HCEC 1CT (cell line): ENCODE measurements at regions not wholly inside any gene's neighbourhood (a gene's known extent, or its start where the extent isn't known, plus 50 kb on each side); places are given as distances from the start of the nearest gene placed in this dataset.

Experiments
- DNase-seq: peaks from one replicate; pipeline ENCODE4 v3.0.0-alpha.2; 2017

DNA sequence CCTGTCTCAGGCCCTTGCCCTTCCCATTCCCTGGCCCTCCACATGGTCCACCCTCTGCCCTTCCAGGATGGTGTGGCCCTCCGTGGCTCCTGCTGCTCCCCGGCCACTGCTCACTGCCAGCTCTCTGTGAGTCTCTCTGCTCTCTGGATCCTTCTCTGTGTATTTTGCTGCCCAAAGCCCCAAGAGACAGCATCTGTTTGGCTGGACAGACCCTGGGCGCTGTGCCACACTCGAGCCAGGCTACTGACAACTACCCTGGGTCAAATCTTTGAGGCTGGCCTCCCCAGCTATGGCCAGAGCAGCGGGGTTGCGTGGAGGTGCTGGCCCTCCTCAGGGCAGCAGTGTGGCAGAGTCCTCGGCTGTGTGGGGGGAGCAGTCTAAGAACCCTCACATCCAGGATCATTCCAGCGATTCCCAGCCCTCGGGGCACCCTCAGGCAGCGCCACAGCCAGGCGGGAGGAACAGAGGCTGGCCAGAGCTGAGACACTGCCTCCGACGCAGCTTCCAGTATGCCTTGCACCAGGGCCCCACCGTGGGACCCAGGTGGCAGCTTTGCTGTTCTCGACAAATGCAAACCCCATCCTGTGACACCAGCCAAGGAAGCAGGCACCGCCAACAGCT is 139.4 kb upstream of the GLI2 start:
- DNase-seq, result no peak

DNA sequence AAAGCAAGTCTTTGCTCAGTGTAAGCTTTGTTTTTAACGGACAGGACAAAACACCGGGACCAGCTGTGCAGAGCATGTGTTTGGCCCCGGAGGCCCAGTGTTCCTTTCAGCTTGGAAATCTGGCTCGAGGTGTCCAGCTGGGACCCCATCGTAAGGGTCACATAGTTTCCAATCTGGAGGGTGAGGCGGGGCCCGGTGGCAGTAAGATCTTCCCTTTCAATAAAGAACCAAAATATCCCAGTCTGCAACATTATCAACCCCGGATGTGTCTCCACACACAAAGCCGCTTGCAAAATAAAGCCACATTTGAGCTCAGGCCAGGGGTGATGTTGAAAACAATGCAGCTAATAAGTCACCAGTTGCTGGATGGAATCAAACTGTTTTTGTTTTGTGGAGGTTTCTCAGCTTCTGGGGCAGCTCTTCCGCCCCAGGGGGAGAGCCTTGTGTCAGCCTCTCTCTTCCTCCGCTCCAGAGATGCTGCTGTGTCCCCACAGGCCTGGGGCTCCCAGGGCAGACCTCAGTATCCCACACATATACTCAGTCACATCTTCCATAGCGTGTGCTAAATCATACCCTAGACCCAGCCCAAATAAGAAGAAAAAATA is 138.6 kb upstream of the GLI2 start:
- DNase-seq, result peak; percentile 47

DNA sequence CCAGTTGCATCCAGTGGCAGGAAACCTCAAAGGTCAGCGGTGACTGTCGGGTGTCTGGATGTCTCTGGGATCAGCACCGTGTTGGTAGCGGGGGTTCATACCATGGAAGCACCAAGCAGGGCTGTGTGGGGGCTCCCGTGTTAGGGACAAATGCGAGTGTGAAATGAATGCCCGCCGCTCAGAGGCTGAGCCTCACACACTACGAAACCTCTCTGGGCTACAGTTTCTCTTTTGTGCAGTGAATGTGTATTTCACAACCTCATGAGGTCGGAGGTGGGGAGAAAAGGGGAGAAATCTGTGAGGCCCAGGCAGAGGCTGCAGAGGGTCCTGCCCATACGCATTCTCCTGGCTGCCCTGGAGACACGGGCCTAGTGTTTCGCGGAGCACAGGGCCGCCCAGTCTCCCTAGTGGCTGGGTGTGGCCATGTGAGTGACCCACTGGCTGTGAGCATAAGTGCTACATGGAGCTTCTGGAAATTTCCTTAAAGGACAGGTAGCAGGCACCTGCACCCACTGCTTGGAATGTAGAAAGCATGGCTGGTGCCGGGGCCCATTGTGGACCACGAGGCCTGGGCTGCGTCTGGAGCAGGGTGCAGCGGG is 138.0 kb upstream of the GLI2 start:
- DNase-seq, result no peak

DNA sequence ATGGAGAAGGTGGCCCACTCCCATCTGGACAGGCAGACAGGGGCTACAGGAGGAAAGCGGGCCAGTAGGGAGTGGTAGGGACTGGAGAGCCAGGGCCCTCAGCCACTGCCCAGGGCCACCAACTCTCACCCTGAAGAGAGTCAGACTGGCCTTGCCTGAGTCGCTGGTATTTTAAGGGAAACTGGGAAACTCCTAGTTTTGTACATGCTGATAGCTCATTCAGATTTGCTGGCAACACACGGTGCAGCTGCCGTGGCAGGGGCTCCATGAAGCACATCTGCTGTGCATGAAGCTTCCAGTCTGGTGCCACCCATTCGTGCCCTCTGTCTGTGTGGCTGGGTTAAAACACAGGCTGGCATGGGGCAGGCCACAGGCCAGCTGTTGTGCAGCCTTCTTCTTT is 137.3 kb upstream of the GLI2 start:
- DNase-seq, result no peak

DNA sequence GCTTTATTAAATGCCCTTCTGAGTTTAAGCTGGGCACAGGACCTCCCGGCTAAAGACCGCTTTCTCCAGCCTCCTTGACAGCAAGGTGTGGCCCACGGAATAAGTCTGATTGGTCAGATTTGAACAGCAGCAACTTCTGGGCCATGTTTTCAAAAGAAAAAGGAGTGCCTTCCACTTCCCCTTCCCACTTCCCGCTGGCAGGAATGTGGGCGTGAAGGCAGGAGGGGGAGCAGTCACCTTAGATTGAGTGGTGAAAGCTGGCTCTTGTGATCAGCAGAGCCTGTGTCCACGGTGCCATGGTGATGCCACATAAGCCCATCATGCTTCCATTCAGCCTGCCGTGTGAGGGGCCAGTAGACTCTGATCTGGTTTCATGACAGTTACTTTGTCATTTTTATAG is 136.6 kb upstream of the GLI2 start:
- DNase-seq, result no peak

DNA sequence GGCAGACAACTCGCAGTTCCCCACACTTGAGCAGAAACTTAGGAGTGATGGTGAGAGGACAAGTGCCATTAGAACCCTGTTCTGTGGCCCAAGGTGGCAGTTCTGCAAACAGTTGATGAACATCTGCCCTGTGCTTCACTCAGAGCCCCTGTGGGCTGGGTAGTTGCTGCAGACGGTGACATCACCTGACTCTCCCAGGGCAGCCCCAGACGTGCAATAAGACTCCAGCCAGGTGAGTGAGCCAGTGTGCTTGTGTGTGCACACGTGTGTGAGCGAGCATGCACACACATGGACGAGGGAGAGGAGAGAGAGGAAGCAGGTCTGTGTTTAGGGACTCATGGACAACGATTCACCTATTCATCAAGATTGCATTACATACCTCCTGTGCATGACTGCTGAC is 136.0 kb upstream of the GLI2 start:
- no peak for DNase-seq

DNA sequence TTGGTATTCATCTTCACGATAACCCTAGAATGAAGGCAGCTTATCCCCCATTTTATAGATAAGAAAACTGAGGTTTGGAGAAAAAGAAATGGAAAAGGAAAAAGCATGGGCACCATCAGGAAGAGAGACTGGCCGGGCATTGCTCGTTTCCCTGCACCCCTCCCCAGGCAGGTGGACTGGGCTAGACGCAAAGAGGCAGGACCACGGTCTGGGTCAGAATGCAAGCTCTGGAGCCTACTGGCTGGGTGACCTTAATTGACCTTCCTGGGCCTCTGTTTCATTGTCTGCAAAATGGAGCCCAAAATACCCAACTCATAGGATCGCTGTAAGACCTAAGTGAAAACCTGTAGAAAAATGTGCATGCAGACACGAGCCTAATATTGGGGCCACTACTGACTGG is 135.3 kb upstream of the GLI2 start:
- DNase-seq, result no peak

DNA sequence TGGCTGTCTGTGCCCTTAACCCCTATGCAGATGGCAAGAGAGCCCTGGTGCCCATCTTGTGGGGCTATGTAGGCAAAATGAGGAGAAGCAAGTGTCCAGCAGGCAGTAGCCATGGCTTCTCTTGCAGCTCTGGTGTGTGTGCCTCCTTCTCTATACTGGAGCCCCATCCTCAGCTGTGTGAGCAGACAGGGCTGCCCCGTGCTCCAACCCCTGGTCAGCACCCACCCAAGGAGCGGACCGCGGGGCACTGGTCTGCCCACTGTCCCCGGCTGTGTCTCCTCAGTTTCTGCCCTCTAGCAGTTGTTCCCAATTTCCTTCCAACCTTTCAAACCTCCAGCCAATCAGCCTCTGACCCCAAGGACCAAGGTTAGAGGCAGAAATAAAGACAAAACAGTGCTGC is 134.9 kb upstream of the GLI2 start:
- no peak for DNase-seq

DNA sequence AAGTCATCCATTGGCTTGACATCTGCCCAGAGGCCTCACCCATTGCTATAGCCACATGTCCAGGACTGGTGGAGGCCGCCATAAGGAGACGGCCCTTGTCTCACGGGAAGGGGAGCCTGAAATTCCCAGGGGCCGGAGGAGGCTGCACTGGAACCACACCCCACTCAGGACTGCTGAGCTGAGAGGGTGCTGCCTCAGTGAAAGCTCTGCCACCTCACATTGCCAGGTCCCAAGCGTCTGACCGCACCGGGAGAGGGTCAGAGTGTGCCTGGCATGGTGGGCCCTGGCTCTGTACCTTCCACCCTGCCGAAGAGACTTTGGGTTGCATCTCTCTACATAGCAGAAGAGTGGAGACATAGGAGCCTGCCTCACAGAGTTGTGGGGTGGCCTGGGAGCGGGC is 134.1 kb upstream of the GLI2 start:
- DNase-seq, result no peak

DNA sequence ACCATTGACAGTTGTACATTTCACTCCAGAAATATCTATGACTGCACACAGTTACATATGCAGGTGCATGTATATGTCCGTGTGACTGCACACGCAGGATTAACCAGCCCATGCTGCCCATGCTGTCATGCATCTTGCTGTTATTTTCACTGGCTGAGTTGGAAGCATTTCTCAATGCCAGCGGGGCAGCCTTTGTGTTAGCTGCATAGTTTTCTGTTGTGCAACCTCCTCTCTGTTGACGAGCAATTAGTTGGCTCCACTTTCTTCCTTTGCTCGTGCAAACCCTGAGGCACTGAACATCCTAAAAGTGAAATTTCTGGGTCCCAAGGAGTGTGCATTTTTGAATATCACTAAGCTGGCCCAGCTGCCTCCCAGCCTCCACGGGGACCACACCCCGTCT is 133.4 kb upstream of the GLI2 start:
- no peak for DNase-seq

DNA sequence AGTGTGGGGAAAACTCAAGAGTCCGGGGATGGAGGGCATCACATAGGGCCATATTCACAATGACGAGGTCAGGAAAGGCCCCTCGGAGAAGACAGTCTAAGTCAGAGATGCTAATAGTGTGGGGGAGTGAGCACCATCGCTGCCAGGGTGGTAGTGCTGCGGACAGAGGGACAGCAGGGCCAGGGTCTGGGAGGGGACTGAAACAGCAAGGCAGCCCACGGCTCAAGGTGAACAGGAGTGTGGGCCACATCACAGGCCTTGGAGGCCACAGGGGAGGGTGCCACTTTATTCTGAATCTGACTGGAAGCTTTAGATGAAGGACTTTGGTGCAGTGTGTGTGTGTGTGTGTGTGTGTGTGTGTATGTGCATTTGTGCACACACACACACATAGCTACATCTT is 130.9 kb upstream of the GLI2 start:
- DNase-seq, result no peak

DNA sequence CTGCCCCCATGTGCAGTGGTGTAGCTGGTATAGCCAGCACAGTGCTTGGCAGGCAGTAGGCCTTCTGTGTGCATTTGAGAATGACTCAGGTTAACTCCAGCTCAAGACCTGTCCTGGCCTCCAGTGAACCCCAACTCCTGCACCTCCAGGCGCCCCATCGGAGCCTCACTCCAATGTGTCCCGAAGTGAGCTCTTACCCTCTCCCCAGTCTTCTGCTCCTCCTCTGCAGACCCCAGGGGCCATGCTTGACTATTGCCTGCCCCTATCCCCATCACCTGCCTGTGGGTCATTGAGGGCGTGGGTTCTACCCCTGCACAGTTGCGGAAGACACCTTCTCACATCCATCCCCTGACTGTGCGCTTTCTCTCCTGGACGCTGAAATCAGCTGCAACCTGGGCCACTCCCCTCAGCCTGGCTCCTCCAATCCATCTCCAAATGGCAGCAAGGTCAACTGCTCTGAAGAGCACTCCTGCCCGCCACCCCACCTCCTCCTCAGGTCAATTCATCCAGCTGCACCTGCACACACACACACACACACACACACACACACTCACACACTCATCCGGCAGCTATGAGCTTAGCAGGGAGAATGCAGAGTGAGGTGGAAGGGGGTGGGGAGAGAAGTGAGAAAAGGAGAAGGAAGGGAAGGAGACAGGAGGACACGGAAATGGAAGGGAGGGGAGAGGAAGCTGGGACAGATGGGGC is 130.3 kb upstream of the GLI2 start:
- DNase-seq, result no peak

DNA sequence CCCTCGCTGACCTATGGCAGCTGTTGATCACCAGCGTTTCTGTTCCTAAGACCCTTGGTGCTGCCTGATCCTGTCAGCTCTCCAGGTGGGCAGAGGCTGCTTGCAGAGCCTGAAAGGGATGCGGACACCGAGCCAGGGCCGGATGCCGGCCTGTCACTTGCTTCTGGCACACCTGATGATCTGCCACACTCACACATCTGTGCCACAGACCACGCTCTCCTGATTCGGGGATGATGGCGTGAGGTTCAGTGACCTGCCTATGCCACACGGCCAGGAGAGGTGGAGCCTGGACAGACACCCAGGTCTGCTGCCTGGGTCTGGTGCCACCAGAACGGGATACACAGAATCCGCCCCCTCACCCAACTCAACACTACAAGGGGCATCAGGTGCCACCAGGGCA is 129.4 kb upstream of the GLI2 start:
- DNase-seq, result no peak

DNA sequence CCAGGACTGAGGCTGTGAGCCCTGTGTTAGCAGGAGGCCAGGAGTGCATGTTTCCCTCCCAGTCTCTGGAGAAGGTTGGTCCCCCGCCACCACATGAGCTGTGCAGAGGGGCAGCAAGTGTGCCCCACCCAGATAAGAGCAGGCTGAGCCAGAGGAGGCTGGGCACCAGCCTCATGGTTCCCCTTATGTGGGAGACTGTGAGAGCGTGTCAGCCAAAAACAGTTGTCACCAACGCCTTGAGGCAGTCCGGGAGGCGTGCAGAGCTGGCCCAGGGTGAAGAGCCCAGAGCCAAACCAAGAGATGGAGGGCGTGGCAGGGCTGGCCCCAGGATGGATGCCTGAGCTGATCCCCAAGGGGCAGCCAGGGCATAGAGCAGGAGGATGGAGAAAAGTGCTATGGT is 128.7 kb upstream of the GLI2 start:
- DNase-seq, result no peak

DNA sequence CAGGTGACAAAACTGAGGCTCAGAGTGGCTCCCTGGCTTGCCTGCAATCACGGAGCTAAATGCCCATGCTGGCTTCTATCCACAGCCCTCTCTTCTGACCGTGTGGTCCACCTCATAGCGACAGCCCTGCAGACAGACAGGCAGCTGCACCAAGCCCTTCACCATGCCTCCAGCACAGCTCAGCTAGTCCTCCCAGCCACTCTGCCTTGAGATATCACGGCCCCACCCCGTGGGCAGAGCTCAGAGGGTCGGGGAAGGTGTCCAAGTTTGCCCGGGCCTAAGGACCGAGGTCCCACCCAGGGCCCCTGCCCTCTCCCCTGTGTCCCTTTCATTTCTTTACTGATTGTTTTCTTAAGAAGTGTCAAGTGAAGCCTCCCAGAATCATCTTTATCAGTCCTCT is 128.2 kb upstream of the GLI2 start:
- no peak for DNase-seq

DNA sequence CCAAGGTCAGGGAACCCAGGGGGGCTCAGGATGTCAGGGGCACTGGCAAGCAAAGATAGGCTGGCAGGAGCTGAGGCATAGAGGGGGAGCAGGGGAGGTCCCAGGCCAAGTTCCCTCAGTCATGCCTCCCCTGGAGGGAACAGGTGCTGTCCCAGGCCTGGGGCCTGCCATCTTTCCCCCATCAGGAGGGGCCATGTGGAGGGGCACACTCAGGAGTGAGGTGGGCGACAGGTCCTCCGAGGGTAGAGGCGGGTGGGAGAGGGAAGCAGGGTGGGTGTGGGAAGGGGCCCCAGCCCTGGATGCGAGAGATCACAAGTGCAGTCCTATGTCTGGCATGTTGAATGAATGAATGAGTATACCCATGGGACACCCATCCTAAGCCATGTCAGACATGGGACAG is 127.7 kb upstream of the GLI2 start:
- DNase-seq, result no peak

DNA sequence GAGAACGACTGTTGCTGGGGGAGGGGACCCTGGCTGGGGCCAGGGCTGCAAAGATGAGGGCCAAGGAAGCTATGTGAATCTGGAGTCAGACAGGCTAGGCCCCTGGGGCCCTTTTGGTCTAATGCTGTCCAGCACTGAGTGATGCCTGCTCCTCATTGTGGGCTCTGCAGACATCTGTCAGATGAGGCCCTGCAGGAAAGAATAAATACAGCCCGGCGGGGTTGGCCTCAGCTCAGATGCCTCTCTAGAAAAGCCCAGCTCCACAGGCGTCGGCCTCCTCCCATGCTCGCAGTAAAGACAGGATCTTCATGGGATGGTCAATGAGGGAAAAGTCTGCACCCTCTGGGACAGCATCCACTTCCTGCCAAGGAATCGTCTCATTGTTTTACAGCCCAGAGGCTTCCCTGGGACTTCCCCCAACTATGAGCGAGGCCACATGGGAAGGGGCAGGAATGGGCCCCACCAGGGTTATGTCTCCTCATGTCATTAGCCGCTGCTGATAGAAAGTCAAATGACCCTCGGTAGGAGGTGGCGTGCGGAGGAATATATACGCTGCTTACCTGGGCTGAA is 125.8 kb upstream of the GLI2 start:
- DNase-seq, result no peak

DNA sequence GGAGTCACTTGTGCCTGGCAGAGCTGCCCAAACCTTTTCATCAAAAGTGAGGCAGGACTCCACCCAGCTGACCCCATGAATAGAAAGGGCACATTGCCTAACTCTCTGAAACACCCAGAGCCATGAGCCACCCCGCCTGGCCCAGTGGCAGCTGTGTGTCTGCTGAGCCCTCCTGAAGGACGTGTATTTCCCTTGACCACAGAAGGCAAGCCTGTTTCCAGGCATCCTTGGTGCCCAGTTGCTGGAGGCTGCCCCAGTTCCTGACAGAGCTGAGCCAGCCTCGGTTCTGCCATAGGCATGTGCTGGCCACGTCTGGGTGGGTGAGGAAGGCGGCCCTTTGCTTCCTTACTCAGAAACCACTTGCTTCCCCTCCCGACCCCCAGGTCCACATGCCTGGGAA is 124.7 kb upstream of the GLI2 start:
- DNase-seq, result no peak

DNA sequence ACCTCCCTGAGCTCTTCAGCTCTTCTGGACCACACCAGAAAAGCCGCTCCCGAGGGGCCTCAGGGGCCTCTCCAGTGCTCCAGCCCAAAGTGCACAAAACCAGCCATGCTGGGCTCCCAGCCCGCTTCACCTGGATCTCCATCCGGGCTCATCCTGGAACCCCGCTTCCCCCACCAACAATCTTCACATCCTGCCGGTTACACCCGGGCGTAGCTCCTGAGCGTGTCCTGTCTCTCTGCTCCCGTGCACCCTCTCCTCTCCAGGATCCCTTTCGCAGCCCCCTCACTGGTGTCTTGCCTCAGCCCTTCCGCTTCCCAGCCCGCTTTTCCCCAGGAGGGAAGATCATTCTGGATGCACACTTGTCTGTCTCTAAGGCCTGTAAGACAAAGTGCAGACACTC is 123.7 kb upstream of the GLI2 start:
- no peak for DNase-seq

DNA sequence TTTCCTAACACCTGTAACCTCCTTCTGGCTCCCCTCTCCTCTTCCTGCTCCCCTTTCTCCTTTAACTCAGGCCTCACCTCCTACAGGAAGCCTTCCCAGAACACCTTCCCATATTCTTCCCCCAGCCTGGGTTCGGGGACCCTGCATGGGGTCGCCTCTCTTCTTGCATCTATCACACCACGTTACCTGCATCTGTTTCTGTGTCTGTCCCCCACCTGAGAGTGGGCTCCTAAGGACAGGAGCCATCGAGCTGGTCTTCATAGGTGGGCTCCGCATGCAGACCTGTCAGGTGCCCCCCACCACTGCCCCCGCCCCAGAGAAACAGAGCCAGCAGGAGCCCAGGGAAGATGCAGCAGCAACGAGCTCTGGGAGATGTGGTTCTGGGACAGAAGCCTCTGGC is 123.2 kb upstream of the GLI2 start:
- DNase-seq, result no peak

DNA sequence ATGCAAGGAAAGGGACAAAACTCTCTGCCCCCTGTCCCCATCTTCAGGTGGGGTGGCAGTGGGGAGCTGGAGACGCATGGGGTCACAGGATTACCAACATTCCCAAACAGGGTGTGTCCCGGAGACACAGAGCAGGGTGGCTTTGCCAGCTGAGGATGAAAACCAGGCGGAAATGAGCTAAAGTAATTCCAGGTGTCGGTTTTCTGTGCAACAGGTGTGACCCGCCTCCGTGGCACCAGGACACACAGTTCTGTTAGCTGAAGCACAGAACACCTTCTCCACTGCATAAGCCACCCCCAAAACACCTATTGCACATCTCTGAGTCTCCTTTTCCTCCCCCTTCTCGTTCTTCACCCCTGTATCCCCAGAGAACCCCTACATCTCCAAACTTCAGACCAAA is 122.7 kb upstream of the GLI2 start:
- no peak for DNase-seq

DNA sequence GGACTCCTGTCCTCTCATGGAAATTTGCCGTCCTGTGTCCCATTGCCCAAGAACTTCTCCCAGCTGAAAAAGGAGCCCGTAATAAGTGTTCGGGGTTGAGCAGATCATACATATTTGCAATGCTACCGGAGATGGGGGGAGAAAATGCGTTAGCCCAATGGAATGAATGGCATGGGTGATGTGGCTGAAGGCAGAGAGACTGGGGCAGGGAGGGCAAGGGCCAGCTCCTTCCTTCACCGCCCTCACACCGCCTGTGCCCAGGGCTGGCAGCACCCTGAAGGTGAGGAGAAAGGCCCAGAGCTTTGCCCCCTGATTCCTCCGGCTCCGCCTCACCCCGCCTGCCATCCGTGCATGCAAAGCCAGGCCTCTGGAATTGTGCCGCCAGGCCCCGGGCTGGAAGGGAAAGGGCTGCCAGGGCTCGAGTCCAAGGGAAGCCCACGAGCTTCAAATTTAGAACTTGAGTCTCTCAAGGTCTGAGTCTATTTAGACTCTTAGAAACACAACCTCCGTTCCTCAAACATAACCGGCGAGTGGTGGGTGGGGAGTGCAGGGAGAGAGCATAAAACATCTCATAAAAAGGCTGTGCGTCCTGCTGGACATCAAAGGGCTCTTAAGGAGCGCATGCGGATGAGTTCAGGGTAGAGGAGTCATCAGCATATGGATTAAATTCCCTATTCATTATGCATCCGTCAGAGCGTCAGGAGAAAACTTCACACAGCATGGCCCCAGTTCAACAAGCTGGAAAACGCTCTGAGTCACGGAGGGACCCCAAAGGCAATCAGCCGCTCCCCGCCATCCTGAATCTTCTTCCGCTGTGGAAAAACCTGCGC is 121.7 kb upstream of the GLI2 start:
- peak; percentile 93 for DNase-seq

DNA sequence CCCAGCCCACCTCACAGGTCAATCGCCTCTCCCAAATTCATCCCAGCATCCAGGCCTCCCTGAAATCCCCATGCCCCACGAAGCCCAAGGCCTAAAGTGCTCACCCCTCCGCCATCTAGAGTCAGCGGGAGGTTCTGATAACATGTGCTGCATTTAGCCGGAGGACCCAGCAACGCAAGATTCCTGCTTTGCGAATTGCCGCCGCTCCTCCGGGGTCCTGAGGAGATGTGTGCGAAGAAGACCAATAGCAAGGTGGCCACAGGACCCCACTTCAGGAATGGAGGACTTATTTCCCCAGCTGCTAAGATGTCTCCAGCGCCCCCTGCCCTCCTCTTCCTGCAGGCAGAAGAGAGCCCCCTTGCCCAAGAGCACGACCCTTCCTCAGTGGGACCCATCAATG is 120.8 kb upstream of the GLI2 start:
- no peak for DNase-seq
